Activated B cell treated with CpG ODN at 0.5 μM for 24 hours (primary cell): ENCODE measurements at regions not wholly inside any gene's neighbourhood (a gene's known extent, or its start where the extent isn't known, plus 50 kb on each side); places are given as distances from the start of the nearest gene placed in this dataset.

Experiments
- ATAC-seq: fragments of 200-7000 bp; cut with Tn5 transposase; one replicate; pipeline ENCODE4 v1.10.0; 2021; ENCODE audit warnings: low read depth, mild to moderate bottlenecking, moderate library complexity
- CTCF ChIA-PET: fragments of 350-600 bp; sonication (Branson Sonifier 250); formaldehyde crosslinking; loops from one replicate; lab custom pipeline; 2021; ENCODE audit warnings: antibody characterized with exemption; lab: Charles Lee
- POLR2A ChIA-PET: fragments of 350-600 bp; sonication (Branson Sonifier 250); formaldehyde crosslinking; loops from one replicate; lab custom pipeline; 2021; ENCODE audit warnings: antibody characterized with exemption; lab: Charles Lee
- DNase-seq: peaks from one replicate; pipeline ENCODE4 v3.0.0; 2022
- H3K27ac Mint-ChIP-seq: one replicate; pipeline ENCODE4 v1.8.0; 2020; ENCODE audit warnings: mixed read lengths
- H3K27me3 Mint-ChIP-seq: one replicate; pipeline ENCODE4 v1.8.0; 2021; ENCODE audit warnings: mixed read lengths
- H3K36me3 Mint-ChIP-seq: one replicate; pipeline ENCODE4 v1.8.0; 2021; ENCODE audit warnings: low read depth, mixed read lengths
- H3K4me1 Mint-ChIP-seq: one replicate; pipeline ENCODE4 v1.8.0; 2021; ENCODE audit warnings: mixed read lengths
- H3K4me3 Mint-ChIP-seq: one replicate; pipeline ENCODE4 v1.8.0; 2020; ENCODE audit warnings: mild to moderate bottlenecking, mixed read lengths
- H3K9me3 Mint-ChIP-seq: one replicate; pipeline ENCODE4 v1.8.0; 2020; ENCODE audit warnings: mixed read lengths
- CTCF ChIP-seq: fragments of 200-600 bp; IDR thresholded peaks from one replicate; pipeline ENCODE4 v1.8.0; 2022; ENCODE audit warnings: antibody characterized with exemption, mild to moderate bottlenecking
- intact Hi-C: fragments of 100-400 bp; cut with micrococcal nuclease; formaldehyde crosslinking; loops from one replicate; pipeline ENCODE4 v1.15.1; 2024

GRCh38 chr4:58809948-58810347, 1699.8 kb upstream of the IGFBP7 start:
- intact Hi-C loops = no loop called here
- TF ChIP-seq CTCF = no peak
- POLR2A ChIA-PET = no interaction called here
- Mint-ChIP-seq H3K4me1 (no peaks in the 10 kb centered on the region), H3K27ac (no peak overlapping the region), H3K36me3 (no peaks in the 10 kb centered on the region), H3K27me3 (no peaks in the 10 kb centered on the region), H3K4me3 (no peak overlapping the region), H3K9me3 (peaks cover 7% of the 10 kb centered on the region)
- CTCF ChIA-PET = no interaction called here
- DNase-seq = no peak
- ATAC-seq = no peak

GRCh38 chr4:58809366-58809765, 1699.2 kb upstream of the IGFBP7 start:
- no peak for TF ChIP-seq CTCF
- intact Hi-C loops = no loop called here
- ATAC-seq = no peak
- no peaks in the 10 kb centered on the region for H3K36me3 Mint-ChIP-seq
- no peak overlapping the region for H3K27ac Mint-ChIP-seq
- H3K9me3 Mint-ChIP-seq = peaks cover 7% of the 10 kb centered on the region
- DNase-seq = no peak
- H3K27me3 Mint-ChIP-seq = no peaks in the 10 kb centered on the region
- POLR2A ChIA-PET = no interaction called here
- CTCF ChIA-PET = no interaction called here
- no peak overlapping the region for H3K4me3 Mint-ChIP-seq
- H3K4me1 Mint-ChIP-seq = no peaks in the 10 kb centered on the region

- Mint-ChIP-seq H3K27me3 (no peaks in the 10 kb centered on the region), H3K4me3 (no peak overlapping the region), H3K9me3 (peaks cover 7% of the 10 kb centered on the region), H3K36me3 (no peaks in the 10 kb centered on the region), H3K4me1 (no peaks in the 10 kb centered on the region), H3K27ac (no peak overlapping the region)
- intact Hi-C loops = no loop called here
- no peak for TF ChIP-seq CTCF
- DNase-seq = no peak
- CTCF ChIA-PET = no interaction called here
- POLR2A ChIA-PET = no interaction called here
- ATAC-seq = no peak
These were observed 1698.6 kb upstream of the IGFBP7 start for GRCh38 chr4:58808817-58809216.

GRCh38 chr4:58807843-58808615, 1697.8 kb upstream of the IGFBP7 start:
- H3K4me3 Mint-ChIP-seq = no peak overlapping the region
- intact Hi-C loops = no loop called here
- H3K36me3 Mint-ChIP-seq = no peaks in the 10 kb centered on the region
- no peak overlapping the region for H3K27ac Mint-ChIP-seq
- DNase-seq (no peak), ATAC-seq (no peak)
- ChIA-PET POLR2A (no interaction called here), CTCF (no interaction called here)
- no peaks in the 10 kb centered on the region for H3K27me3 Mint-ChIP-seq
- peaks cover 7% of the 10 kb centered on the region for H3K9me3 Mint-ChIP-seq
- H3K4me1 Mint-ChIP-seq = no peaks in the 10 kb centered on the region
- TF ChIP-seq CTCF = no peak

- Mint-ChIP-seq H3K36me3 (no peaks in the 10 kb centered on the region), H3K27ac (no peak overlapping the region), H3K9me3 (peaks cover 1% of the 10 kb centered on the region), H3K4me3 (no peak overlapping the region), H3K4me1 (no peaks in the 10 kb centered on the region), H3K27me3 (no peaks in the 10 kb centered on the region)
- intact Hi-C loops = no loop called here
- no peak for ATAC-seq
- no peak for DNase-seq
- TF ChIP-seq CTCF = no peak
- ChIA-PET CTCF (no interaction called here), POLR2A (no interaction called here)
These were observed 1666.4 kb upstream of the IGFBP7 start for GRCh38 chr4:58776627-58777026.
